OCI-LY1 (cell line): ENCODE measurements at regions not wholly inside any gene's neighbourhood (a gene's known extent, or its start where the extent isn't known, plus 50 kb on each side); places are given as distances from the start of the nearest gene placed in this dataset.

Experiments
- EZH2 ChIP-seq: fragments of 200-600 bp; sonication (generic), shearing (Covaris generic); IDR thresholded peaks from 2 replicates; pipeline ENCODE4 v1.8.0; 2017; ENCODE audit warnings: borderline replicate concordance, mixed run types, mild to moderate bottlenecking, antibody characterized with exemption, low read length, moderate library complexity, mixed read lengths
- TF ChIP-seq, protein P1 (sequence below): fragments of 200-600 bp; sonication (generic), shearing (Covaris generic); IDR thresholded peaks from 2 replicates; pipeline ENCODE4 v1.5.1; 2017; ENCODE audit warnings: mild to moderate bottlenecking, antibody characterized with exemption, low read length, moderate library complexity, mixed read lengths

DNA sequence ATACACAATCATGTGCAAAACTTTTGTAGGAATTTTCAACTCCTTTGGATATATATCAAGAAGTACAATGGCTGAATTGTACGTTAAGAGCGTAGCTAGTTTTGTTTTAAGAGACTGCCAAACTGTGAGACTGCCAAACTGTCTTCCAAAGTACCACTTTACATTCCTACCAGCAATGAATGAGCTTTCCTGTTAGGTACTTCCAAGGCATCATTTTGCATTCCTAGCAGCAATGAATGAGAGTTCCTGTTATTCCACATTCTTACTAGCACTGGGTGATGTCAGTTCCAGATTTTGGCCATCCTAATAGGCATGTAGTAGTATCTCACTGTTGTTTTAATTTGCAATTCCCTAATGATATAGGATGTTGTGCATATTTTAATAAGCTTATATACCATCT lies 219.3 kb downstream of the KCNN2 start:
- TF ChIP-seq, protein P1, sequence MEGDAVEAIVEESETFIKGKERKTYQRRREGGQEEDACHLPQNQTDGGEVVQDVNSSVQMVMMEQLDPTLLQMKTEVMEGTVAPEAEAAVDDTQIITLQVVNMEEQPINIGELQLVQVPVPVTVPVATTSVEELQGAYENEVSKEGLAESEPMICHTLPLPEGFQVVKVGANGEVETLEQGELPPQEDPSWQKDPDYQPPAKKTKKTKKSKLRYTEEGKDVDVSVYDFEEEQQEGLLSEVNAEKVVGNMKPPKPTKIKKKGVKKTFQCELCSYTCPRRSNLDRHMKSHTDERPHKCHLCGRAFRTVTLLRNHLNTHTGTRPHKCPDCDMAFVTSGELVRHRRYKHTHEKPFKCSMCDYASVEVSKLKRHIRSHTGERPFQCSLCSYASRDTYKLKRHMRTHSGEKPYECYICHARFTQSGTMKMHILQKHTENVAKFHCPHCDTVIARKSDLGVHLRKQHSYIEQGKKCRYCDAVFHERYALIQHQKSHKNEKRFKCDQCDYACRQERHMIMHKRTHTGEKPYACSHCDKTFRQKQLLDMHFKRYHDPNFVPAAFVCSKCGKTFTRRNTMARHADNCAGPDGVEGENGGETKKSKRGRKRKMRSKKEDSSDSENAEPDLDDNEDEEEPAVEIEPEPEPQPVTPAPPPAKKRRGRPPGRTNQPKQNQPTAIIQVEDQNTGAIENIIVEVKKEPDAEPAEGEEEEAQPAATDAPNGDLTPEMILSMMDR, result no peak
- no peak for TF ChIP-seq EZH2
